GM12878 (cell line): ENCODE measurements at regions not wholly inside any gene's neighbourhood (a gene's known extent, or its start where the extent isn't known, plus 50 kb on each side); places are given as distances from the start of the nearest gene placed in this dataset.

Experiments used
- ATAC-seq: fragments of 200-7000 bp; cut with Tn5 transposase; 3 replicates; pipeline ENCODE4 v1.9.1; 2020; ENCODE audit warnings: mild to moderate bottlenecking, moderate library complexity
- BruUV-seq: library from RNA; stranded (reverse); fragments of 400-500 nt; replicated peaks from 2 replicates; lab custom pipeline; 2021; lab: Mats Ljungman, UMichigan
- CTCF ChIA-PET: fragments of 300-600 bp; sonication (Branson Sonifier 250); formaldehyde crosslinking; extraction: SDS; loops from one replicate; lab custom pipeline; 2021; ENCODE audit warnings: inconsistent platforms; lab: Yijun Ruan, JAX
- POLR2A ChIA-PET: fragments of 350-600 bp; formaldehyde crosslinking; extraction: SDS; loops from one replicate; lab custom pipeline; 2021; ENCODE audit warnings: inconsistent platforms; lab: Charles Lee
- RAD21 ChIA-PET: fragments of 300-600 bp; sonication (Branson Sonifier 250); formaldehyde crosslinking; loops from one replicate; lab custom pipeline; 2023; ENCODE audit warnings: antibody characterized with exemption; ENCODE audit not compliant: unreplicated experiment; lab: Charles Lee
- SMC1A ChIA-PET: fragments of 300-600 bp; sonication (Branson Sonifier 250); formaldehyde crosslinking; loops from one replicate; lab custom pipeline; 2023; ENCODE audit not compliant: unreplicated experiment, uncharacterized antibody; lab: Charles Lee
- DNase-seq: peaks from one replicate; pipeline ENCODE4 v3.0.0-alpha.2; 2011; ENCODE audit warnings: low read depth, low spot score
- FAIRE-seq: peaks from 3 replicates; lab custom pipeline; 2011; peaks lifted over from hg19 to GRCh38; lab: Jason Lieb, UNC
- H2AFZ ChIP-seq: 2 replicates; pipeline ENCODE4 v1.6.0; 2011; ENCODE audit warnings: low read depth, low read length, control low read depth; ENCODE audit not compliant: control insufficient read depth
- H3K27ac ChIP-seq: 2 replicates; pipeline ENCODE4 v1.5.1; 2011; ENCODE audit warnings: control low read depth; ENCODE audit not compliant: control insufficient read depth, insufficient read depth
- H3K27me3 ChIP-seq, 2 experiments: replicated peaks in 1 of 2; 2 replicates each; pipeline versions ENCODE4 v1.6.0 to v1.6.1; 2011; ENCODE audit warnings: low read length in 1 of 2; ENCODE audit not compliant: control insufficient read depth in 2 of 2, insufficient read depth in 2 of 2
- H3K36me3 ChIP-seq, 2 experiments: 2 replicates each; pipeline ENCODE4 v1.5.1; 2011; ENCODE audit warnings: low read length in 1 of 2; ENCODE audit not compliant: control insufficient read depth in 2 of 2, insufficient read depth in 2 of 2
- H3K4me1 ChIP-seq: 2 replicates; pipeline ENCODE4 v1.6.1; 2011; ENCODE audit warnings: mild to moderate bottlenecking, low read length, moderate library complexity, mixed read lengths; ENCODE audit not compliant: control insufficient read depth, insufficient read depth
- H3K4me2 ChIP-seq: 2 replicates; pipeline ENCODE4 v1.6.0; 2011; ENCODE audit warnings: control low read depth; ENCODE audit not compliant: control insufficient read depth, insufficient read depth
- H3K4me3 ChIP-seq: fragments of 200-600 bp; sonication (generic); 2 replicates; pipeline ENCODE4 v1.5.1; 2016
- H3K79me2 ChIP-seq: 2 replicates; pipeline ENCODE4 v1.6.0; 2011; ENCODE audit warnings: low read length; ENCODE audit not compliant: control insufficient read depth, insufficient read depth
- H3K9ac ChIP-seq: 2 replicates; pipeline ENCODE4 v1.8.0; 2011; ENCODE audit warnings: low read length, control low read depth, mixed read lengths; ENCODE audit not compliant: control insufficient read depth, insufficient read depth
- H3K9me3 ChIP-seq: replicated peaks from 3 replicates; pipeline ENCODE4 v1.5.1; 2011; ENCODE audit warnings: mild to moderate bottlenecking, low read length; ENCODE audit not compliant: control insufficient read depth, insufficient read depth
- H4K20me1 ChIP-seq: 2 replicates; pipeline ENCODE4 v1.6.0; 2011; ENCODE audit not compliant: control insufficient read depth, insufficient read depth
- CBX5 ChIP-seq: sonication (generic); IDR thresholded peaks from 2 replicates; pipeline ENCODE4 v1.6.1; 2016; ENCODE audit warnings: low read depth, moderate library complexity, mild to moderate bottlenecking, inconsistent platforms
- EZH2 ChIP-seq: IDR thresholded peaks from 2 replicates; pipeline ENCODE4 v1.6.1; 2012; ENCODE audit warnings: low read depth, mild to moderate bottlenecking, control low read depth, inconsistent platforms, low read length, borderline replicate concordance; ENCODE audit not compliant: control insufficient read depth
- MEF2A ChIP-seq: IDR thresholded peaks from 2 replicates; pipeline ENCODE4 v1.6.1; 2011; ENCODE audit warnings: low read depth, mild to moderate bottlenecking, low read length, moderate library complexity; ENCODE audit not compliant: insufficient read depth
- SMAD1 ChIP-seq: fragments of 450-650 bp; IDR thresholded peaks from 2 replicates; pipeline ENCODE4 v1.6.1; 2018; ENCODE audit warnings: mild to moderate bottlenecking, low read depth; ENCODE audit not compliant: partially characterized antibody
- SP1 ChIP-seq: IDR thresholded peaks from one replicate; pipeline ENCODE4 v1.6.1; 2011; ENCODE audit warnings: low read depth, low read length
- ZZZ3 ChIP-seq: IDR thresholded peaks from 2 replicates; pipeline ENCODE4 v1.6.1; 2011; ENCODE audit warnings: low read depth; ENCODE audit not compliant: control insufficient read depth, insufficient read length
- WGBS: methylation state at CpG from one replicate; pipeline ENCODE4 v1.1.6; 2016; ENCODE audit warnings: low lambda C conversion rate; ENCODE audit not compliant: insufficient replicate concordance, insufficient coverage; ENCODE audit errors: missing lambda C conversion rate; 5-methylcytosine and 5-hydroxymethylcytosine counted together
- in situ Hi-C: fragments of 300-500 bp; cut with MboI; formaldehyde crosslinking; loops from 9 replicates; pipeline ENCODE4 v1.14.3; 2018; ENCODE audit warnings: mixed read lengths
- intact Hi-C: fragments of 100-400 bp; cut with micrococcal nuclease; formaldehyde crosslinking; loops from one replicate; pipeline ENCODE4 v1.14.2; 2022; ENCODE audit not compliant: unreplicated experiment
- TF ChIP-seq, protein P1 (sequence below): IDR thresholded peaks from 2 replicates; pipeline ENCODE4 v1.6.1; 2011; ENCODE audit warnings: mild to moderate bottlenecking, low read depth, low read length, moderate library complexity; ENCODE audit not compliant: insufficient replicate concordance
- TF ChIP-seq, protein P2 (sequence below): fragments of 450-650 bp; formaldehyde crosslinking; IDR thresholded peaks from 2 replicates; pipeline ENCODE4 v1.4.0; 2020; ENCODE audit warnings: mild to moderate bottlenecking, moderate library complexity

DNA sequence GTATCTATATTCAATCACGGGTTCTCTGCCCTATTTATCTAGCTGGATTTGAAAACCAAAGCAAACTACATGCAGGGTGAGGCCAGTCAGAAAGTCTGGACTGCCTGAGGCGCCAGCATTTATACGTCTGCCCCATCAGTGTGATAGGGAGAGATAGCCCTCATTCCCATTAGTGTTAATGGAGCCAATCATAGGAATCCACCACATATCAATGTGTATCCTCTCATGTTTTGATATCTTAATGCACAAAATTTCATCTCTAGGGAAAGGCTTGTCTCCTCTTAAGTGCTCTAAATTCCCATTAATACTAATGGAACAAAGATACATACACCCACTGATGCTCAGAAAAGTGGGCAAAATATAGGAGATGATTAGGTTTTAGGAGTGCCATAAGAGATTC, 376.2 kb downstream of the BTBD3 start (continued):
- TF ChIP-seq CBX5, result no peak
- TF ChIP-seq, protein P1, sequence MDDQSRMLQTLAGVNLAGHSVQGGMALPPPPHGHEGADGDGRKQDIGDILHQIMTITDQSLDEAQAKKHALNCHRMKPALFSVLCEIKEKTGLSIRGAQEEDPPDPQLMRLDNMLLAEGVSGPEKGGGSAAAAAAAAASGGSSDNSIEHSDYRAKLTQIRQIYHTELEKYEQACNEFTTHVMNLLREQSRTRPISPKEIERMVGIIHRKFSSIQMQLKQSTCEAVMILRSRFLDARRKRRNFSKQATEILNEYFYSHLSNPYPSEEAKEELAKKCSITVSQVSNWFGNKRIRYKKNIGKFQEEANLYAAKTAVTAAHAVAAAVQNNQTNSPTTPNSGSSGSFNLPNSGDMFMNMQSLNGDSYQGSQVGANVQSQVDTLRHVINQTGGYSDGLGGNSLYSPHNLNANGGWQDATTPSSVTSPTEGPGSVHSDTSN, result no peak
- no peak for TF ChIP-seq MEF2A
- TF ChIP-seq, protein P2, sequence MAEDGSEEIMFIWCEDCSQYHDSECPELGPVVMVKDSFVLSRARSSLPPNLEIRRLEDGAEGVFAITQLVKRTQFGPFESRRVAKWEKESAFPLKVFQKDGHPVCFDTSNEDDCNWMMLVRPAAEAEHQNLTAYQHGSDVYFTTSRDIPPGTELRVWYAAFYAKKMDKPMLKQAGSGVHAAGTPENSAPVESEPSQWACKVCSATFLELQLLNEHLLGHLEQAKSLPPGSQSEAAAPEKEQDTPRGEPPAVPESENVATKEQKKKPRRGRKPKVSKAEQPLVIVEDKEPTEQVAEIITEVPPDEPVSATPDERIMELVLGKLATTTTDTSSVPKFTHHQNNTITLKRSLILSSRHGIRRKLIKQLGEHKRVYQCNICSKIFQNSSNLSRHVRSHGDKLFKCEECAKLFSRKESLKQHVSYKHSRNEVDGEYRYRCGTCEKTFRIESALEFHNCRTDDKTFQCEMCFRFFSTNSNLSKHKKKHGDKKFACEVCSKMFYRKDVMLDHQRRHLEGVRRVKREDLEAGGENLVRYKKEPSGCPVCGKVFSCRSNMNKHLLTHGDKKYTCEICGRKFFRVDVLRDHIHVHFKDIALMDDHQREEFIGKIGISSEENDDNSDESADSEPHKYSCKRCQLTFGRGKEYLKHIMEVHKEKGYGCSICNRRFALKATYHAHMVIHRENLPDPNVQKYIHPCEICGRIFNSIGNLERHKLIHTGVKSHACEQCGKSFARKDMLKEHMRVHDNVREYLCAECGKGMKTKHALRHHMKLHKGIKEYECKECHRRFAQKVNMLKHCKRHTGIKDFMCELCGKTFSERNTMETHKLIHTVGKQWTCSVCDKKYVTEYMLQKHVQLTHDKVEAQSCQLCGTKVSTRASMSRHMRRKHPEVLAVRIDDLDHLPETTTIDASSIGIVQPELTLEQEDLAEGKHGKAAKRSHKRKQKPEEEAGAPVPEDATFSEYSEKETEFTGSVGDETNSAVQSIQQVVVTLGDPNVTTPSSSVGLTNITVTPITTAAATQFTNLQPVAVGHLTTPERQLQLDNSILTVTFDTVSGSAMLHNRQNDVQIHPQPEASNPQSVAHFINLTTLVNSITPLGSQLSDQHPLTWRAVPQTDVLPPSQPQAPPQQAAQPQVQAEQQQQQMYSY (CRISPR knock-in tag), result no peak
- TF ChIP-seq SMAD1, result no peak
- no peak for TF ChIP-seq ZZZ3
- TF ChIP-seq EZH2, result no peak

DNA sequence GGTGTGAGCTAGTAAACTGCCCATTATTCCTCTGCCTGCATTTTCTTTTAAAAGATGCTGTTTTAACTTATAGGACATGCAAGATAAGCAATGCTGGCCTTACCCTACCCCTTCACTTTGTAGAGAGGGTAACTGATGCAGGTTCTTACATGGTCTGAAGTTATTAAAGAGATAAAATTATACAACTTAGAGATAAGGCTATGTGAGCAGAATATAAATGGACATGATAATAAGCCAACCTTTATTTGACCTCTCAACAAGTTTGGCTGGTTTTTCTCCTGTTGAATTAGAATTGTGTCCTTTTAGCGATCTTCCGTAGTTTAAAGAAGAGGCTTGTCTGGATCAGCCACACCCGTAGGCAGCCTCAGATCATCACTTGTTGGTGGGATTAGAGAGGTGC, 377.0 kb downstream of the BTBD3 start:
- H3K79me2 ChIP-seq, result no peaks in the 10 kb centered on the region
- RAD21 ChIA-PET, result no interaction called here
- H2AFZ ChIP-seq, result no peak overlapping the region
- CTCF ChIA-PET, result no interaction called here
- no peak overlapping the region for H3K4me3 ChIP-seq
- no peaks in the 10 kb centered on the region for H3K4me1 ChIP-seq
- H3K36me3 ChIP-seq, result no peaks in the 10 kb centered on the region
- SMC1A ChIA-PET, result no interaction called here
- H4K20me1 ChIP-seq, result no peaks in the 10 kb centered on the region
- FAIRE-seq, result no peak
- 61% methylated on average over 3 of the region's 3 CpGs for WGBS
- ATAC-seq, result no peak
- H3K27ac ChIP-seq, result no peak overlapping the region
- H3K27me3 ChIP-seq, result no peaks in the 10 kb centered on the region
- H3K4me2 ChIP-seq, result no peak overlapping the region
- no peak for TF ChIP-seq SP1
- H3K9me3 ChIP-seq, result no peaks in the 10 kb centered on the region; the same call in 2 of the 3 replicates
- BruUV-seq, result no TSS peak
- POLR2A ChIA-PET, result no interaction called here
- H3K9ac ChIP-seq, result no peak overlapping the region
- DNase-seq, result no peak
- in situ Hi-C loops, result no loop called here
- intact Hi-C loops, result no loop called here
